IgD-negative memory B cell (primary cell): ENCODE measurements at regions not wholly inside any gene's neighbourhood (a gene's known extent, or its start where the extent isn't known, plus 50 kb on each side); places are given as distances from the start of the nearest gene placed in this dataset.

Experiments used
- H3K27ac Mint-ChIP-seq, 3 donors: one replicate each; pipeline ENCODE4 v1.8.0; 2020 to 2022; ENCODE audit warnings: mild to moderate bottlenecking in 3 of 3, mixed read lengths in 3 of 3, moderate library complexity in 1 of 3
- H3K27me3 Mint-ChIP-seq: one replicate; pipeline ENCODE4 v1.8.0; 2021; ENCODE audit warnings: mixed read lengths
- H3K36me3 Mint-ChIP-seq: one replicate; pipeline ENCODE4 v1.8.0; 2020; ENCODE audit warnings: mild to moderate bottlenecking, mixed read lengths
- H3K4me1 Mint-ChIP-seq, 3 donors: one replicate each; pipeline ENCODE4 v1.8.0; 2020 to 2022; ENCODE audit warnings: mixed read lengths in 3 of 3, mild to moderate bottlenecking in 1 of 3
- H3K4me3 Mint-ChIP-seq, 4 donors: one replicate each; pipeline ENCODE4 v1.8.0; 2020 to 2022; ENCODE audit warnings: mild to moderate bottlenecking in 4 of 4, mixed read lengths in 4 of 4, moderate library complexity in 3 of 4
- H3K9me3 Mint-ChIP-seq, 3 donors: one replicate each; pipeline ENCODE4 v1.8.0; 2020 to 2021; ENCODE audit warnings: mixed read lengths in 3 of 3, mild to moderate bottlenecking in 1 of 3

DNA sequence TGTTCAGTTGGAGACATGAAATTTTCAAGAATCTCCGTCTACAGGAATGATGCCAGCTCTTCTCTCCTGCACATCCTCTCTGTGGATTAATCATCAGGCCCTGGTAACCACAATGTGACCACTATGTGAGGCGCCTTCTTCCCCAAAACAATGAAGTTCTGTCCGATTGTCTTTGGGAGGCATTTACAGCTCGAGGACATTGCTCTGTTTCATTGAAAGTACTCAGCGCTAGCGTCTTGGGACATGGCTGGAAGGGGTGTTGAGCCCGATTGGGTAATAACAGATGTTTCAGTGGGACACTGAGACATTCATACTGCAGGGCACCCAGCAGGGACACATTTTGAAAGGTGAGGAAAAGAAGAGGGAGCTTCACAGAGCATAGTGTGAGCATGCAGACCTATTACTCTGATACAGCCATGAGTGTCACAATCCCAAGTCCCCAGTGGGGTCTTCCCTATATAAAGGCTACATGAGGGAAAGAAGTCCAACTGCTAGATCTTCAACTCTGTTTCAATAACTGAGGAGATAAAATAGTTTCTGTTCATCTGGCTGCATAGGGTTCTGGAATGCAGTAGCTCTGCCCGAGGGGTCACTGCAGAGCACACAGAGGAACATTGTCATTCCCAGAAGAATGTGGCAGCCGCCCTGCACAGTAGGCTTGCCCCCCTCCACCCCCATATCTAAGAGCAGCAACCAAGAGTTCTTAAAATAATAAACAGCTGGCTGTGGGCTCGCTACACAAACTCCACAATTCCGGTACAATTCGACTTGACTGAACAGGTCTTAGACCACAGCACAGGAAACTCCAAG is 237.3 kb downstream of the OSR1 start:
- Mint-ChIP-seq H3K36me3 (no peaks in the 10 kb centered on the region), H3K9me3 (no peaks in the 10 kb centered on the region), H3K4me3 (no peak overlapping the region), H3K4me1 (no peaks in the 10 kb centered on the region), H3K27ac (no peak overlapping the region), H3K27me3 (no peaks in the 10 kb centered on the region)

DNA sequence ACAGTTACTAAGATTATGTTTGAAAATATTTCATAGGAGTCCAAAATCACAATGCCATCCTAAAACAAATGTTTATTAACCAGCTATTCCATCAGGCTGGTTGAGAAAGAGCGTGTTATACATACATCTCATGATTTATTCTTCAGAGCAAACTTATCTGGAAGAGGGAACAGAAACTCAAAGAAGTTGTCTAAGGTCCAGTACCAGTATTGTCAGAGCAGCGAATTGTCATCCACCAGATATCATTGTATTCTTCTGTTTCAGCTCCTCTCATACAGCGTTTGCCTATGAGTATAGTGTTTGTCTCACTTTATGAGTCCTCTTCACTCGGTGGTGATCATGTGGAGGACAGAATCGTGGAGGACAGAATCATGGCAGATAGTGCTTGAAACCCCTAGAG is 238.2 kb downstream of the OSR1 start:
- H3K4me1 Mint-ChIP-seq = no peaks in the 10 kb centered on the region
- no peaks in the 10 kb centered on the region for H3K36me3 Mint-ChIP-seq
- H3K27me3 Mint-ChIP-seq = no peaks in the 10 kb centered on the region
- no peaks in the 10 kb centered on the region for H3K9me3 Mint-ChIP-seq
- no peak overlapping the region for H3K27ac Mint-ChIP-seq
- H3K4me3 Mint-ChIP-seq = no peak overlapping the region

DNA sequence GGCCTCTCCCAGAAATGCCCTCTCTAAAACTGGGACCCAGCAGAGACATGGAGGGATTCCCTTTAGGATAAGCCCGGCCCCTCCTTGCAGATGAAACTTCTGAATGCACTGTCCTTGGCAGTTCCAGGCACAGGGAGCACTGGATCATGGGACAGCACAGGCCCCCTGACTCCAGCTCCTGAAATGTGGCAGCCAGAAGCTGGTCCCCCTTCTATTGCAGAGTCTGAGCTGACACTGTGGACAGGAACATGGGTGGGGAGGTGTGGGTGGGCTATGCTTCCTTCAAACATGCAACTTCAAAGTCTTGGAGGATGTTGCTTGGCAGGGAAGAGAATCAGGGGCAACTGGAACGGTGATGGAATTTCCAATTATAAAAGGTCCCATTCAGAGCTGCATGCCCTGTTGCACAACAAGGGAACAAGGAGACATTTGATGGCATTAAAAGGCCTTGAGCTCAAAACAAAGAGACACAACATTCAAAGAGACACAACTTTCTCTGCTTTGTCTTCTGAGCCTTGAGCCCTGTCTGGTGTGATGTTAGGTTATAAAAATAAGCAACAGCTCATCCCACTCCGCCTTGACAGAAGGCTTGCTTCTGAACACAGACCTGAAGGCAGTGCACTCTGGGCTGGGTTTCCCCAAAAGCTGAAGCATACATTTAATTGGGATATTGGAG is 239.0 kb downstream of the OSR1 start:
- Mint-ChIP-seq H3K27ac (no peak overlapping the region), H3K9me3 (no peaks in the 10 kb centered on the region), H3K4me1 (no peaks in the 10 kb centered on the region), H3K27me3 (no peaks in the 10 kb centered on the region), H3K36me3 (no peaks in the 10 kb centered on the region), H3K4me3 (no peak overlapping the region)

DNA sequence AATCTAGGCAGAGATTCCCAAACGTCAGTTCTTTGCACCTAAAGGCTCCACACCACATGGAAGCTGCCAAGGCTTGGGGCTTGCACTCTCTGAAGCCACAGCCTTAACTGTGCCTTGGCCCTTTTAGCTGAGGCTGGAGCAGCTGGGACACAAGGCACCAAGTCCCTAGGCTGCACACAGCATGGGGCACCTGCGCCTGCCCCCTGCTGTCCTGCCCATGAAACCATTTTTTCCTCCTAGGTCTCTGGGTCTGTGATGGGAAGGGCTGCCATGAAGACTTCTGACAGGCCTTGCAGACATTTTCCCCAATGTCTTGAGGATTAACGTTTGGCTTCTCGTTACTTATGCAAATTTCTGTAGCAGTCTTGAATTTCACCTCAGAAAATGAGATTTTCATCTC is 241.5 kb downstream of the OSR1 start:
- H3K27ac Mint-ChIP-seq = no peak overlapping the region
- peaks cover 2% of the 10 kb centered on the region for H3K36me3 Mint-ChIP-seq
- no peaks in the 10 kb centered on the region for H3K9me3 Mint-ChIP-seq
- no peaks in the 10 kb centered on the region for H3K27me3 Mint-ChIP-seq
- no peak overlapping the region for H3K4me3 Mint-ChIP-seq
- no peaks in the 10 kb centered on the region for H3K4me1 Mint-ChIP-seq

DNA sequence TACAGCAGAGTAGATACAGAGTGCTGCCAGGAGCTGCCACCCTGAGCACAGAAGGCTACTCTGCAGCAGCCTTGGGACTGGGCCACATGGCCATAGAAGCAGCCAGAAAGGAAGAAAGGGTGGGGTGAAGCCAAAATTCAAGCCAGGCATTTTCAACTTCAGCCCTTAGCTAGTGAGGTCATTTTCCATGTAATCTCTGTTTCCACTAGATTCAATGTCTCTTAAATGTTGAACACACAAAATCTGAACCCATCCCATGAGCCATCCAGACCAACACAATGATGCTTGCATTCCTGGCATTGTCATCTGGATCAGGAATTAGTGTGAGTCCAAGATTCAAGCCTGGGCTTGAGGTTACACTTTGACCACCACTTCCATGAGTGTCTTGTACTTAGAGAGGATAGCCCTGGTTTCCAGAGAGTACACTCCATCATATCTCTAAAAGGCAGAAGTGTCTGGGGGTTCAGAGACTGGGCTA is 243.6 kb downstream of the OSR1 start:
- no peak overlapping the region for H3K27ac Mint-ChIP-seq
- H3K27me3 Mint-ChIP-seq = no peaks in the 10 kb centered on the region
- H3K4me1 Mint-ChIP-seq = no peaks in the 10 kb centered on the region
- no peak overlapping the region for H3K4me3 Mint-ChIP-seq
- H3K9me3 Mint-ChIP-seq = no peaks in the 10 kb centered on the region
- H3K36me3 Mint-ChIP-seq = peaks cover 2% of the 10 kb centered on the region

DNA sequence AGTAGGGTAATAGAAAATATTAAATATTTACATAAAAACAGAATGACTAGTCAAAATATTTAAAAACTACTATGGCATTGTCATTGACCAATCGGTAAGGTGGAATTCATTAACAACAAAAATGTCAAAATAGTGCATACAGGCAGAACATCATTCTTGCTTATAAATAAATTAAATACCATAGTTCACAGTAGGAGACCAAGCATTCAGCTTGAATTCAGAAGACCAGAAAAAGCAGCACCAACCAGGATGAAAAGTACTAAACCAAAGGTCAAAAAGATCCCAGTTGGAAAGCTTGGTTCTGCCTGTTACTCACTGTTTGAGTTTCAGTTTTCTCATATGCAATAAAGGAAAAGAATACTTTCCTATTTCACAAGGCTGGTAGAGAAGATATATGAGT is 244.3 kb downstream of the OSR1 start:
- no peak overlapping the region for H3K4me3 Mint-ChIP-seq
- H3K9me3 Mint-ChIP-seq = no peaks in the 10 kb centered on the region
- peaks cover 2% of the 10 kb centered on the region for H3K36me3 Mint-ChIP-seq
- H3K27ac Mint-ChIP-seq = no peak overlapping the region
- no peaks in the 10 kb centered on the region for H3K27me3 Mint-ChIP-seq
- no peaks in the 10 kb centered on the region for H3K4me1 Mint-ChIP-seq

DNA sequence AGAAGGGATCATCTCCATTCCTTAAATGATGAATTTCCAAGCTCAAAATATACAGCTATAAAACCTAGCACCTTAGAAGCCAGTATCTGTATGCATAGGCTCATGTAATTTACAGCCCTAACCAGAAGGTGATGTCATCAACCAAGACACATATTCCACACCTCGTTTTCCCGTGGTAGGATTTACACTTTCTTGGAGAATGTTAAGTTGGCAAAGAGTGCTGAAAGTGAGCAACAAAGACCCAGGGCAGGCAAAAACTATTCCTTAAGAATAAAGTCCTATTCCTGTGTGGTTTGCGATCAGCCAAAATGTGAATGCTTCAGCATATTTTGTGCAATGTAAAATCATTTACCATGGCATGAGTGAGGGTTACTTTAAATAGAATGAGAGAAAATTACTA is 247.1 kb downstream of the OSR1 start:
- Mint-ChIP-seq H3K4me1 (no peaks in the 10 kb centered on the region), H3K27me3 (peaks cover 2% of the 10 kb centered on the region), H3K9me3 (no peaks in the 10 kb centered on the region), H3K27ac (no peak overlapping the region), H3K4me3 (no peak overlapping the region), H3K36me3 (peaks cover 2% of the 10 kb centered on the region)

DNA sequence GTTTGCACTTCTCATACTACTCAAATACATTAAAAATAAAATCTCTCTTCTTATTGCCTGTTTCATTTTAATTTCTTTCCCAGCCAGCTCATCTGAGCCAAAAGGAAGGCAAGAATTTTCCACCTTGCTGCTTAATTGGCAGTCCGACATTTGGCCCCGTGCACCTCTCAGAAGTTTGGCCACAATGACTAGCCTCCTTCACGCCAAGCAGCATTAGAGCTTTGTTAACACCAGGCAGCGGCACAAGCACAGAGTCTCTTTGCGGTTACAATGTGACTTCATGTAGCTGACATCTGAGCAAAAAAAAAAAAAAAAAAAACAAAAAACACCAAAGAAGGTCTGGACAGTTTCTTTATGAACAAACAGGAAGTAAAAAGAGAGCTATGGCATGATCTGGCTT is 248.9 kb downstream of the OSR1 start:
- Mint-ChIP-seq H3K27me3 (peaks cover 2% of the 10 kb centered on the region), H3K36me3 (peaks cover 2% of the 10 kb centered on the region), H3K27ac (no peak overlapping the region), H3K4me3 (no peak overlapping the region), H3K4me1 (no peaks in the 10 kb centered on the region), H3K9me3 (peaks cover 0 to 3% (median 0%) of the 10 kb centered on the region in 3 donors)

DNA sequence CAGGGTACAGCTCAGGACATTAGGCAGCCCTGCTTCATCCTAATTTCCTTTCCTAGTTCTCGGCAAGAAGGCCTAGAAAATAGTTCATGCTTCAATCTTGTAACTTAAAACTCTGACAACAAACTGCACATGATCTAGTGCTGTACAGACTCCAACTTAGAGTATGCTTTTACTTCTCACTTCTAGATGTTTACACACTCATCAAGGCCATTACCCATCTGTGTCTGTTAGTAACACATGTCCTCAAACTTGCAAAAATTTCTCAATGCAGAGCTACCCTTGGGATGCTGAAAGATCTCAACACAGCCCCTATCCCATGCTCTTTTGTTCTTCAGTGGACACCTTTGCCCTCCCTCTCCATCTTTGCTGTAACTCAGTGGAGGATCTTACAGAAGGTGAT is 252.0 kb downstream of the OSR1 start:
- no peak overlapping the region for H3K27ac Mint-ChIP-seq
- H3K27me3 Mint-ChIP-seq = peaks cover 2% of the 10 kb centered on the region
- H3K9me3 Mint-ChIP-seq = peaks cover 0 to 3% (median 0%) of the 10 kb centered on the region in 3 donors
- no peak overlapping the region for H3K4me3 Mint-ChIP-seq
- H3K36me3 Mint-ChIP-seq = no peaks in the 10 kb centered on the region
- H3K4me1 Mint-ChIP-seq = no peaks in the 10 kb centered on the region

DNA sequence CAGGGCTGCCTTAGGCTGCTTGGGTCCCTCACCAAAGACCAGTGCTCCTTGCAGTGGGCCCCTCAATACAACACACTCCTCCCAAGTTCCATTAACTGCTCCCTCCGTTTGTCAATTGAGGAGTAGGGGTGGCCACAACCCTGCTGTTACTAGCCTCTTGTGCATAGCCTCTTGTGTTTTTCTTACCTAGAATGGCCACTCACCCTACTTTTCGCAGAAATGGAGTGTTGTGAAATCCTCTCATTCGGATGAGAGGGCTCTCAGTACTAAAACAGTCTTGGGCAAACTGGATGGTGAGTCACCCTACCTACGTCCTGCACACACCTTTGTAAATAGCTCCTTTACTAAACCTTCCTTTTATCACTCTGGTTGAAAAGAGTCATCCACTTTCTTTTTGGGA is 253.9 kb downstream of the OSR1 start:
- Mint-ChIP-seq H3K4me1 (no peaks in the 10 kb centered on the region), H3K4me3 (no peak overlapping the region), H3K36me3 (no peaks in the 10 kb centered on the region), H3K27ac (no peak overlapping the region), H3K9me3 (peaks cover 0 to 3% (median 0%) of the 10 kb centered on the region in 3 donors), H3K27me3 (peaks cover 2% of the 10 kb centered on the region)

DNA sequence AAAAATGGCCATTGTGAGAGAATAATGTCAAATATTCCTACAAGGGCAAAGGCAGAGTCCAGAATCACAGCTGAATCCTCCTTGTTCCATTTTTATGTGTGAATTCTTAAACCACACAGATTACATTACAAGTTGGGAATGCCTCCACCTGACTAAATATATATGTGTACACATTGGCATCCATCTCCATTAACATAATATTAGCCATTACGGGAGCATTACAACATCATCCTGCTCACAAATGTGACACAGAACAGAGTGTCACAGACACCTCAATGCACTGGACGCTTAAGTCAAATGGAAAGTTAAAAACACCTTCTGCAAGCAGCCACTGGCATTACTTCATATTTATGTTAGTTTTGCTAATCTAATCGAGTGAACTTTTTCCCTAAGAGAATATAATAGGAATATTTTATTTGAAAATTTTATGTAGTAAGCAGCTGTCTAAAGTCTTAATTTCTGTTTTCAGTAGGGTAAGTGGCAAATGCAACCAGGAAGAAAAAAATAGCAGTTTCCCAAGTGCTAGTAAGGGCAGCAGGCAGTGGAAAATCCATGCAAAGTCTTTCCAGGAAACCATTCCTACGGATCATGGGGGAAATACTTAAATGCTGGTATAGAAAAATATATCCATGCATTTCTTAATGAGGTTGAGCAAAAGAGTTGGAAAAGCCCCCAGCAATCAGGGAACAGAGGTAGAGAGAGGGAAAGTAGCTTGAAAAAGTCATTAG is 255.6 kb downstream of the OSR1 start:
- H3K9me3 Mint-ChIP-seq = peaks cover 0 to 3% (median 0%) of the 10 kb centered on the region in 3 donors
- H3K27me3 Mint-ChIP-seq = peaks cover under 1% of the 10 kb centered on the region
- no peaks in the 10 kb centered on the region for H3K36me3 Mint-ChIP-seq
- H3K4me3 Mint-ChIP-seq = no peak overlapping the region
- no peak overlapping the region for H3K27ac Mint-ChIP-seq
- no peaks in the 10 kb centered on the region for H3K4me1 Mint-ChIP-seq

DNA sequence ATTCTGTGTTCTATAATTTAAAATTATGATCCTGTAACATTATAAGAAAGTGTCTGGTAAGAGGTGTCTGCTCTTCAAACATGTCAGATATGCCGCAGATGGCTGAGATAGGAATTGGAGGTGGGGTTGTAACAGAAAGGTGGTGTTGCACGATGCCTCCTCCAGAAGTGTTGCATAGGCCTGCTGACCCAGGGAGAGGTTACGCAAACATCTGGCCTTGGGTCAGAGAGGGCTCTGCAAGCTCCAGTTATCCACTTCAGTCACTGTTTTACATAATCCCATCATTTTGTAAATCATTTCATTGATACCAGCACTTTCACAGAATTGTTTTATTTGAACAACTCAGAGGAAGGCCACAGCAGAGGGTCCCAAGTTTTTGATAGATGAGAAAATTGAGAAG is 256.5 kb downstream of the OSR1 start:
- Mint-ChIP-seq H3K4me3 (no peak overlapping the region), H3K27ac (no peak overlapping the region), H3K27me3 (no peaks in the 10 kb centered on the region), H3K4me1 (no peaks in the 10 kb centered on the region), H3K9me3 (peaks cover 0 to 3% (median 0%) of the 10 kb centered on the region in 3 donors), H3K36me3 (no peaks in the 10 kb centered on the region)

DNA sequence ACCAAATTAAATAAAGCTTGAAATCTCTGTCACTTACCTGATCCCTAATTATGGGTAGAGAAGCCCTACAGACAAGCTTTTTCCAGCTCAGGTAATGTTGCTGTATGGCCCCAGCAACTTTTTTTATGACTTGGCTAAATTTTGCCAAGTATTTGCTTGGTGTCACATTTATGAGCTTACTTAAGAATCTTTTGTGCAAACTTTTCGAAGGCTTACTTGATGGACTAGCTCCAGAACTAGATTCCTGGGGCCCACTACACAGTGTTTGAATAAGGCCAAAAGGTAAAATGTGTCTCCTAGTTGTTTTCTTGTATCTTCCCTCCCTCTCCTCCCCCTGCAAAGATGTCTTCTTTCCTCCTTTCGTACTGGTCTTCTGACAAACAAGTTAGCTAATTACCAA is 257.9 kb downstream of the OSR1 start:
- H3K36me3 Mint-ChIP-seq = peaks cover 3% of the 10 kb centered on the region
- no peak overlapping the region for H3K4me3 Mint-ChIP-seq
- no peaks in the 10 kb centered on the region for H3K27me3 Mint-ChIP-seq
- no peaks in the 10 kb centered on the region for H3K4me1 Mint-ChIP-seq
- H3K27ac Mint-ChIP-seq = no peak overlapping the region
- H3K9me3 Mint-ChIP-seq = peaks cover 0 to 2% (median 0%) of the 10 kb centered on the region in 3 donors

DNA sequence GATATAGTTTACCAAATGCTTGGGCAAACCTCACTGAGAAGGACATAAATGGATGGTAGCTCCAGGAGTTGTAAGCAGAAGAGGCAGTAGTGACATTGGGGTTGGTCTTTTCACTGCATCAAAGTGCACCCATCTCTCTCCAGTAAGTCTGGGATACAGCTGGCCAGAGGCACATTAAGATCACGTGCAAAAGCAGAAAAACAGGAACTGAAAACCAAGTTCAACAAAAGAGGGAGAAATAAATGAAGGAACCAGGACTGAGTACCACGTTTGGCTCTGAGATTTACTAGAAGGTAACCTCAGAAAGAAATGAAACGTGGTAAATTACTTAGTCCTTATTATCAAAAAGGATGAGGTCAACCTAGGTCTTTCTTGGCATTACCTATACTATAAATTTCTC is 259.2 kb downstream of the OSR1 start:
- Mint-ChIP-seq H3K27me3 (no peaks in the 10 kb centered on the region), H3K27ac (no peak overlapping the region), H3K4me1 (no peaks in the 10 kb centered on the region), H3K4me3 (no peak overlapping the region), H3K36me3 (peaks cover 3% of the 10 kb centered on the region), H3K9me3 (peaks cover 0 to under 1% (median 0%) of the 10 kb centered on the region in 3 donors)

DNA sequence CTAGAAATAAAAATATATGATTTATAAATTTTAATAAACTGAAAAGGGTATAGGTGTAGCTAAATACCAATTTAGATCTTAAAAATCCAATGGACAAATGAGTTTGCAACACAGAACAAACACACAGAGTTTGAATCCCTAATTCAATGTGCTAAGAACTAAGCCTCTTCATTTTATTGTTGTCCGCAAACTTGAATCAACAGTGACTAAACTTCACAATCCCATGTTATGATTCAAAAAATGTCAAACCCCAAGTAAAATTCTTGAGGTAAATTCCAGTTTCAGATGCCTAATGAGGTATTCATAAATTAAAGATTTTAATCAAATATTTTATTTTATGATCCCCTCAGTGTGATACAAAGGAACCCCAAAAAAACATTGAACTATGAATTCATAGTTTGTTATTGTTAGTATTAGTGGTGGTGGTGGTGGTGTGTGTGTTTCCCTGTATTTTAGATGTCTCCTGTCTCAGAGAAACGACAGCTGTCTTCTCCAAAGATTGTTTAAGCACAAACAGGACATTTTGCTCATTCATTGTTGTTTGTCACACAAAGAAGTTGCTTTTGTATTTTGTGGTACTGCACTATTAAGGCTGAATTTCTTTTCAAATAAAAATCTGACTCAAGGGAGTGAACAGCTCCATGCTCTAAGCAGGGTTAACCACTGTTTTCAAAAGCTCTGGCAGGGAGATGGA is 259.8 kb downstream of the OSR1 start:
- peaks cover 3% of the 10 kb centered on the region for H3K36me3 Mint-ChIP-seq
- no peaks in the 10 kb centered on the region for H3K27me3 Mint-ChIP-seq
- H3K4me1 Mint-ChIP-seq = no peaks in the 10 kb centered on the region
- no peak overlapping the region for H3K27ac Mint-ChIP-seq
- H3K9me3 Mint-ChIP-seq = peaks cover 0 to 2% (median 1%) of the 10 kb centered on the region in 3 donors
- H3K4me3 Mint-ChIP-seq = no peak overlapping the region
